HG03520 (cell line): ENCODE measurements at regions not wholly inside any gene's neighbourhood (a gene's known extent, or its start where the extent isn't known, plus 50 kb on each side); places are given as distances from the start of the nearest gene placed in this dataset.

Source experiments
- ATAC-seq: cut with Tn5 transposase; IDR thresholded peaks from one replicate; pipeline ENCODE4 v1.9.1; 2021; ENCODE audit warnings: mild to moderate bottlenecking, moderate library complexity; ENCODE audit not compliant: unreplicated experiment

DNA sequence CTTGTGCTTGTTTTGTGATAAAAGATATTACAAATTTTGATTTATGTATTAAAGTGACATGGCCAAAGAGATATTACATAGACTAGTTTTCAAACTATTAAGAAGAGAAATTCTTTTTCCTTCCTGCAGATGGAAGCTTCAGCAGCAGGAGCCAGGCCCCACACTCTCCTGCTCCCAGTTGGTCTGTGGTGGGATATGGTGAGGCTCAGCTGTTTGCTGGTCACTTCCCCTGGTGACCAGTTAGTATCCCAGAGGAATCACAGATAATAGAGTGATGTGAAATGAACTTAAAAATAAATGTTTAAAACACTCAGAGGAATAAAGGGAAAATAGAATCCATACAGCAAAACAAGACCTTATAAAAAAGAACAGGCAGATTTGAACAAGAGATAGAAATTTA, 154.7 kb downstream of the KTN1 start:
- ATAC-seq: no peak

DNA sequence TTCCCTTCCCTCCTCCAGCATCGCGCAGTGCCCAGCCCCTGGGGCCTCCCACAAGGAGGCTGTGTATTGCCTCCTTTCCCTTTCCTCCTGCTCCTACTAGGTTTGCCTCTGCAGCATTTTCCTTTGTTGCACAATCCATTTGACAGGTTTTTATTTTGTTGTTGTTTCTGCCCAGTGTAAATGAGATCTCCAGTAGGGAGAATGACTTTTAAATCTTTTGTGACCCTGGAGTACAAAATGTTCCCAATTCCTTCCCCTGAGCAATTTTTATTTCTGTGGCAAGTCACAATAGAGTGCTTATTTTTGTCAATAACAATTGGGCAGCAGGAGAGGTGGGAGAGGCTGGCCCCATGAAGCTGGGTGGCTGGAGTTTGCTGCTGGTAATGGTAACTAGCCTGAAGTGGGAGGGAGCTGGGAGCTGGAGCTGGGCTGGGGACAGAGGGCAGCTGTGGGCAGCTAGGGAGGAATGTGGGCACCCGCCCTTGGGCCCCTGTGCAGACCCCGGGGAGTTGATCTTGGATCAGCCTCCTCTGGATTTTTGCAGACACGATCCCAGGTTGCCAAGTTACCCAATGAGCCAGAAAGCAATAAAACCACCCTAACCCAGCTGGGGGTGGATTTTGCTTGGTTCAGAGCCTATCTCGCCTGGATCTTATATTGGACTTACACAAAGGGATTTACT, 160.1 kb downstream of the KTN1 start:
- no peak for ATAC-seq

DNA sequence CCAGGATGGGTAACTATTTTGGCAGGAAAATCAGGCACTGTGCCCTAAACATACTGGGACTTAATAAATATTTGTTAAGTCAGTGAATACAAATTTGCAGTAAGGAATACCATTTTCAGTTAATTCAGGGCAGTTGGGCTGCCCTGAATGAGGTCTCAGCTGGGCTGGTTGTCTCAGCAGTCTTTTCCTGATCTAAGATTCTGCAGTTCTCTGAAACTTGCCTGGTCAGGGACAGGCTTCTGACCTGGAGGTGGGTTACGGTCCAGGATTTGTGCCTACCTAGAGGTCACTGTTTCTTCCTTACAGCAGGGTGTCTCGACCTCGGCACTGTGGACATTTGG, 160.6 kb downstream of the KTN1 start:
- ATAC-seq: no peak

DNA sequence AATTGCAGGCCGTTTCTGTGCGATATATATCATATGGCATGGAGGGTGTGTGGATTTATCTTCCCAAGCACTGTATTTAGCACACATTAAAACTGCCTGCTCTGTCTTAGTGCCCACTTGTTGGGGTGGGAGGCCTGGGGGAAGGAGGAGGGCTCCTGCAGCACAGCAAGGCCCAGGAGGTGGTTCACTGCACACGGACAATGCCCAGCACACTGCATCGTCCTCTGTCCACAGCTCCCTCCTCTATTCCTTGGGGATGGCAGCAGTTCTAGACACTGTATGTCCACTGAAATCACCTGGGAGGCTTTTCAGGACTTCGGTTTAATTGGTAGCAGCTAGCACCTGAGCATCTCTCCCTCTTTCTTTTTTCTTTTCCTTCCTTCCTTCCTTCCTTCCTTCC, 161.2 kb downstream of the KTN1 start:
- no peak for ATAC-seq

DNA sequence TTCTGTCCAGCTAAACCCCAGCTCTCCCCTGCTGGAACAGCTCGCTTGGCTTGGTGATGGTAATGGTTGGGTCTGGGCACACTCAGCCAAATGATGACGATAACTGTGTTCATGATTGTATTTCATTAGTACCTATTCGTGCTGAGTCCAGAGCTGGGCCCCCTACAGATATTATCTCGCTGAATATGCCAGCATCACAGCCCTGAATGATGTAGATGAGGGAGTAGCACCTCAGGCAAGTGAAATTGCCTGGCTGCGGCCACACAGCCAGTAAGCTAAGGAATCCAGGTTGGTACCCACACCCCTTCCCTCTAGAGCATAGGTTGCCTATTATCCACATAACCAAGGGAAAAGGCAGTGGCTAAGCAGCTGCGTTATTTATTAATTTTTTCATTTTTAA, 163.5 kb downstream of the KTN1 start:
- ATAC-seq: no peak

DNA sequence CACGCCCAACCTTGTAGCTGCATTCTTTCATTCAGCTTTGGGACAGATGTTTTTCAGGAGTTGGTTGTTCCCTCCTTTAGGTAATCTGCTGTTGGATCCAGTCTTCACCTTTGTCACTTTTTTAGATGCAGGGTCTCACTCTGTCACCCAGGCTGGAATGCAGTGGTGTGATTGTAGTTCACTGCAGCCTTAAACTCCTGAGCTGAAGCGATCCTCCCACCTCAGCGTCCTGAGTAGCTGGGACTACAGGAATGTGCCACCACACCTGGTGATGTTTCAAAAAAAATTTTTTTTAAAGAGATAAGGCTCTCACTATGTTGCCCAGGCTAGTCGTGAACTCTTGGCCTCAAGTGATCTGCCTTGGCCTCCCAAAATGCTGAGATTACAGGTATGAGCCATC, 164.3 kb downstream of the KTN1 start:
- ATAC-seq: no peak

DNA sequence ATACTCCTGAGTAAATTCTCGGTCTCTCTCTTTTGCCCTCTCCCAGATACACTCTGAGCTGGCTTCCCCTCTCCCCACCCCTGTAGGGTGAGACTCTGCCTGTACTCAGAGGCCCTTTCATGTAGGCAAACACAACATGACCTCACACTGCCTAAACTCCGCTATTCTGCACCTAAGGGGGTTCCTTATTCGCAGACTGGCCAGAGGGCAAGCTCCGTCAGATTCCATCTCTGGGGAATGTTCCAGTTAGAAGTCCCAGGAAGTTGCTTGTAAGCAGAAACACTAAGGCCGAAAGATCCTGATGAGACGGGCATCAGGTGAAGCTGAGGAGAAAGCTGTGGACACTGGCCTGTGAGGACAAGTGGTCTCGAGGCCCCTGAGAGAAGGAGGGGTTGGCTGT, 165.9 kb downstream of the KTN1 start:
- ATAC-seq: no peak

DNA sequence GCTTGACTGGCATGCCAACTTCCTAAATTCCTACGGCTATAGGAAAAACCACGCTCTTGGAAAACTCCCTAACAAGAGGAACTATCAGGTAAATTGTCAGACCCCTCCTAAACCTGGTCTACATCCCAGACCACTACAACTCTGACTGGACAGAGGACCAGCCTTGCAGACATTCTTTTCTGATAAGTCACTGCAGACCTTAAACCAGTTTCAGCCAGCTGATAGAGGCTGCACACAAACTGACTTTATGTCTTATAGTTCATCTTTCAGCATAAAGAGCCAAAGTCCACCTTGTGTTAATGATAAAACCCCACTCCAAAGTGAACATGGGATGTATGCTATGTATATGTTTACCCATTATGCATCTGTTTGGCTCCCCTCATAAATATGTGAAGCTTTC, 166.6 kb downstream of the KTN1 start:
- no peak for ATAC-seq

DNA sequence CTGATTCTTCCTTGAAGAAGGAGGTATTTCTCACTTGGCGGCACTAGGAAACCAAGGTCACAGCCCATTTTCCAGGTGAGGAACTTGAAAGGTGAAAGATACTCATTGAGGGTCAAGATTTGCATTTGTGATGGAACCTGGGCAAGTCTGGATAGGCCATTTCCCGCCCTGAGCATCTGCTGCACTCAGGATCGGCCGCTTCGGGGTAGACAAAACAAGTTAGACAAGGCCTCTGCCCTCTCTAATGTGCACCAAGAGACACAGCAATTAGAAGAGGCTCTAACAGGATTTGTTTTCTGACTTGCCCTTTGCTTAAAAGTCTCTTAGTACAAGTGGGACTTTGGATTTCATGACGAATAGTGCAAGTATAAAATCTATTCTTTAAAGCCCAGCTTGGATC, 167.2 kb downstream of the KTN1 start:
- no peak for ATAC-seq

DNA sequence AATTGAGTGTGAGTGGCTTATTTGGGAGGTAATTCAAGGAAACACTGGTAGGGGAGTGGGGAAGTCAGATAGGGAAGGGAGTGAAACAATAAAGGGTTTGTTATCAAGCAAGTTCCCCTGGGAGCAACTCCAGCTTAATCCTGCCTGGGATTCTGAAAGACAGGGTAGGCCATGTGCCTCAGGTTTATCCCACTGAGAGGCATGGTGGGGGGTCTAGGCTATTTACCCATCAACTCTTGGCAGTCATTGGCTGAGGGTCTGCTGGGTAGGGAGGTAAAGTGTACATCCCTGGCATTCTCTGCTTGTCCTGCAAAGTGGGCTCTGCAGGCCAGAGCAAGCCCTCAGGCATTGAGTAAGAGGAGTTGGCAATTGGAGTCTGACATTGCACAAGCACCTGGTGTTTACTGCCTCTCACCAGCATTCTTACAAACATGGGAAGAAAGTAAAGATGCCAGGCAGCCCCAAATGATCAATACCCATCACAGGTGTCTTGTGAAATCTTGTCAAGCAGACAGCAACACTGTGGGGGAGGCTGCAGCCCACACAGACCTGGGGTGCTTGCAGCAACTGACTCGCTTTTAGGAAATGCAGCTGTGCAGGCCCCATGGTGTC, 169.3 kb downstream of the KTN1 start:
- ATAC-seq: no peak

DNA sequence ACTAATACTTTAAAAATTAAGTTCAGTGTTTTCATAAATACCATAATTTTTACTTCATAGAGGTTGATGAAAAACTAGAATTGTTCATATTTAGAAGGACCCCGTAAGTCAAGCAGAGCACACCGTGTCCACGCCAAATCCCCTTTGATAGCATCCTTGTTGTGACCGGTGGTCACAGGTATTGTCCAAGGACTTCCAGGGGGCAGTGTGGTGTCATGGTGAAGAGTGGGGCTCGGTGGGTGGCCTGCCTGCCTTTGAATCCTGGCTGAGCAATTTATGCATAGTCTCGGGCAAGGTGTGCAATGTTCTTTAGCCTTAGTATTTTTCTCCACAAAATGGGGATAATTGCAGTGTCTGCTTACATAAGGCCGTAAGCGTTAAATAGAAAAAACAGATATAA, 169.9 kb downstream of the KTN1 start:
- no peak for ATAC-seq

DNA sequence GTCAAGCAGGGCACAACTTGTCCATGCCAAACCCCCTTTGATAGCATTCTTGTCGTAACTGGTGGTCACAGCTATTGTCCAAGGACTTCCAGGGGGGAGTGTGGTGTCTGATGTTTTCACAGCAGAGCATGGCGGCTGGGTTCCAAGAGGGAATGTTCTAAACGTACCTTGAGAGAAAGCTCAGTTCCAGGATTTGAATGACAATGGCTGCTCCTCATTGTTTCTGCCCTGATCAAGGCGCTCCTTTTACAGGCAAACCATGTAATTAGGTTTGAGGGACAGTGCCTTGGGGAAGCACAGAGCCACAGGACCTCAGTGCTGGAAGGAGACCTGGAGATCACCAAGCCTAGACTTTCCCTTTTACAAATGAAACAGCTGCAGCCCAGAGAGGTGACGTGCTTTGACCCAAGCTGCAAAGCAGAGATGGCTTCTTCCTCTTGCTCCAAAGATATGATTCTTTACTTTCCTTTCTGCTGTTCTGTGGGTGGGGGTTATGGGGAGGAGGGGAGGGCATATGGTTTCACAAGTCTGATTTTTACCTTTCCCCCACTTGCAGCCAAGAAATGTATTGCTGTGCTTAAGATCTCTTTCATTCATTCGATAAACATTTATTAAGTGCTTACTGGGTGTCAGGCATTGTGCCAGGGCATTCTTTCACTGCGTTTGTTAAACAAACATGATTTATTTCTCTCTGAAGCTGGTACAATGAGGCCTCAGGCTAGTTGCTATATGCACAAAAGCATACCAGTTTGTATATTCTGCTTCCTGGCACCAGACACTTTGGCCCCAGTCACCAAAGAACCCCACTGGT, 172.8 kb downstream of the KTN1 start:
- no peak for ATAC-seq

DNA sequence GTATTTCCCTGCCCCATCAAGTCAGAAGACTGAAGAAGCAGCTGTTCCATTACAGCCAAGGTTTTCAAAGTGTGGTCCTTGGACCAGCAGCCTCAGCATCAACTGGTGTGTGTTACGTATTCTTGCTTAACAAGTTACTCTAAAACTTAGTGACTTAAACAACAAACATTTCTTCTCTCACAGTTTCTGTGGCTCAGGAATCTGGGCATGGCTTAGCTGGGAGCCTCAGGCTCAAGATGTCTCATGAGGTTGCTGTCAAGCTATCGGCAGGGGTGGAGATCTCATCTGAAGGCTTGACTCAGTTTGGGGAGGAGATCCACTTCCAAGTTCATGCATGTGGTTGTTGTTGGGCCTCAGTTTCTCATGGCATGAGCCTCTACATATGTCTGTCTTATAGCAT, 174.5 kb downstream of the KTN1 start:
- no peak for ATAC-seq

DNA sequence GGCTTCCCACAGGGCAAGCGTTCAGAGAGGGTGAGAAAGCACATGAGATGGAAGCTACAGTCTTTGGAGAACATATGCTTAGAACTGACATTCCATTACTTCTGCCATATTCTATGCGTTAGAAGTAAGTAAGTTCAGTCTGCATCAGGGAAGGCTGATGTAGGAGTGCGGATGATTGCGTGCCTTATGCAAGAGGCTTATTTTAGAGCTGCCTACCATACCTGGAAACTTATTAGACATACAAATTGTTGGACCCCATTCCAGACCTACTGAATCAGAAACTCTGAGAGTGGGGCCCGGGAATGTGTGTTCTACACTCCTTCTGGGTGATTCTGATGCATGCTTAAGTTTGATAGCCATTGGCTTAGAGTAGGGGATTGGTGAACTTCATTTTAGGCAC, 174.9 kb downstream of the KTN1 start:
- ATAC-seq: no peak

DNA sequence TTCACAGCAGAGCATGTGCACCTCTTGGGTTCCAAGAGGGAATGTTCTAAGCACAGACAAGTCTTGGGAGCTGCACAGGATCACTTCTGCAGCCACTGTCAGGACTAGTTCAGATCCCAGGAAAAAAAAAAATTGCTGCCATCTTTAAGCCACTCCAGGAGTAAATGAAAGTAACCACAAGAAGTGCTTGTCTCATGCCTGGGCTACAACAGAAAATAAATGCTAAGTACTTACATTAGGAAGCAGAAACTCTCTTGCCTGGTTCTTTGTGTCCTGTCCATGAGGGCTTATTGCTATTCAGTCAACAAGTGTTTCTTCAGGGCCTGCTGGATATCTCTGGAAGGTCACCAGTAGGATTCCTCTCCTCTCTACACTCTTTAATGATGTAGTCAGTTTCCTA, 176.1 kb downstream of the KTN1 start:
- no peak for ATAC-seq

DNA sequence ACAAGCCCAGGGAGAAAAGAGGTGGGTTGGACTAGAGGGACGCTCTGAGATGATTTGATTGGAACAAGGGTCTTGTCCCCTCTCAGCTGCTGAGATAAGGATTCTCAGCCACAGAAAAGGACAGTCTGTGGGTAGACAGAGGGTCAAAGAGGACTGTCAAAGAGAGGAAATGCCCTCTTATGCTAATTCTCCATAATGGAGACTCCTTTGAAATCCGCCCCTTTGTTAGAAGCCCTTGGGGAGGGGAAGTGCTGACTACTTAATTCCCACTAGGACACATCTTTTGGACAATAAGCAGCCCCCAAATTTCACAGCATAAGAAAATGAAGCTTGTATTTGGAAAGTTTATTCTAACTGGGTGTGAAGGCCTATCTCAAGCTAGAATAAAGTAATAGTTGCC, 176.6 kb downstream of the KTN1 start:
- no peak for ATAC-seq

DNA sequence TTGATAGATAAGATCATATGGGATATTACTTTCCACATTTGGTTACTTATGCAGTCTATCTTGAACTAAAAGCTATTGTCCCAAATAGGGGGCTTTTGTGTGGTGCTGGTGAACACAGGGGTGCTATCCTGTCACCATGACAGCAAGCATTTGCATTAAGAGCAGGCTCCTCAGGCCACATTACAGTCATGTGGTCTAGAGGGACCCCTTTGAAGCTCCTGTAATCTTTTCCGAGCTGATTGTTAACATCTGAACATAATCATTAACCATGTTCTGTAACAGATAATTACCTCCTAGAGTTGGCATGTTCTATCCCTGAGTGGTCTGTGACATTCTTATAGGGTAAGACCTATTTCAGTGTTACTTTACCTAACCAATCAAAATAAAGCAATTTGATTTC, 178.8 kb downstream of the KTN1 start:
- no peak for ATAC-seq

DNA sequence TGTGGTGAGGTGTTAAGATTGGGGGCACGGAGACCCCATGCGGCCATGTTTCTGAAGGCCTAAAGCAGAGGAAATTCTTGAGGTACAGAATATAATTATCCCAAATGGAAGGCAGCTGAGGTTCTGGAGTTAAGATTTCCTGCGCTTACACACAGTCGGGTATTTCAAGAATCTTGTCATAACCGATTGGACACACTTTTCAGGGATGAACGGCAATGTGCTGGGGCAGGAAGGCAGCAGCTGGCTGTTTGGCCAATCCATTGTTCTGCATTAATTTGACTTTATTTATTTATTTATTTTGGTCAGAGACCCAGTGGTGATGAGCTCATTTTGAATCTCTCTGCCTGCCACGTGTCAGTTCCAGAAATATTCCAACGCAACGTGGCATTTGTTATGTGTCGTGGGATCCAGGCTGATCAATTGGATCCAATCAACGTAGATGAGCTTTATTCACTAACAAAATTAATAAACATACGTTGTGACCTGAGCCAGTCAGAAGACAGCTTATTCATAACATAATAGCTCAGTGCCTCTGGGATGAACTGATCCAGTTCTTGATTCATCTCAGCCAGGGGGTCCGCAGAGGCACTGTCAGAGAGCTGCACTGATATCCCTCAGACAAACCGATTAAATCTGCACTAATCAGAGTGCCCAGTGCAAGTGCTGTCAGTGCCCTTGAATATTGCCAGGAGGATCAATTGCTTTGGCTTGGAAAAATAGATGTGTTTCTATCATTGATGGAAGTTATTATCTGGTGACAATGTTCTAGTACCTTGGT, 181.0 kb downstream of the KTN1 start:
- no peak for ATAC-seq

DNA sequence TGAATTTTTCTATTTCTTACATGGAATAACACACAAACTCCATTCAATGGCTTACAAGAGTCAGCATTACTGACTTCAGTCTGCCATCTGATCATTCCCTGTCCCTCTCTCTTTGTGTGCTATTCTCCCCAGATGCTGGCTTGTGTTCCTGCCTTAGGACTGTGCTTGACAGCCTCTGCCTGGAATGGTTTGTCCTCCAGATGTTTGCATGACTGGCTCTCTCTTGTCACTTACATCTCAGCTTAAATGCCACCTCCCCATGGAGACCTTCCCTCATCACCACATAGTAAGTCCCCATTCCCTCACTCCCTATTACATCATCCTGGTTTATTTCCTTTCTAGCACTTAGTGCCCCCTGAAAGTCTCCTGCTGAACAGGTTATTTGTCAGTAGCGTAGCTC, 181.6 kb downstream of the KTN1 start:
- ATAC-seq: no peak

DNA sequence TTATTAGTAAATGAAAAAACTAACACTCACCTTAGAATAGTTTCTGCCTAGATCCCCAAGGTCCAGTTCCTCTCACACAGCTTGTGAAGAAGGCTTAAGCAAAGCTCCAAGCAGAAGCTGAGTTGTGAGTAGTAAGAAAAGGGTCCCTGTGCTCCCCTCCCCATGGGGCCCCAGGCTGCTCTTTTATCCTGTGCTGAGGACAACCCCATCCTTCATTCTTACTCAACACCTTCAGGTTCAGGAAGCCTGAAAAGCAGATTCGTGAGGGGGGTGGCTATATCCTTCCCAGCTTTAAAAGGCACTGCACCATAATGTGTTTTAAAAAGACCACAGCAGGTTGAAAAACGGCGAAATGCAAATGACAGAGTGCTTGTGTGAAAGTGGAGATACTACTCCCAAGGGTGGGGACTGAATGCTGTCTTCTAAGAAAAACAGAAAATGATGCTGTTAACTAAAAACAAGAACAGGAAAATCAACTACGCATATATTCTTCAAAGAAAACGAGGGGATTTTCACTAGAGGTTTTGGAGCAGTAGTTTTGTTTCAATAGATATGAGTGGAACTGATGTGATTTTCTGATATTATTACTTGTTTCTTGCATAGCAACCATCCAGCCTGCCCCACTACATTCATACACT, 182.7 kb downstream of the KTN1 start:
- no peak for ATAC-seq

DNA sequence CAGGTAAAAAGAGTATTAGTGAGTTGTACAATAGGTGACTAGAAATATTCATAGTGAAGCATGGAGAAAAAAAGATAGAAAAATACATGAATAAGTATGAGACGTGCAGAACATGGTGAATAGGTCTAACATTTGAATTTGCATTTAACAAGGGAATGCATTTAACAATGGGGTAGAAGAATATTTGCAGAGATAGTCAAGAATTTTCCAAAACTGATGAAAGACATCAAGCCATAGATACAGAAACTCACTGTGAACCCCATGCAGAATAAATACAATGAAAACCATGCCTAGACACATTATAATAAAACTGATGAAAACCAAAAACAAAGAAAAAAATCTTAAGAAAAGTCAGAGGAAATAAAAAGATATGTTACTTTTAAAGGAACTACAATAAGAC, 184.8 kb downstream of the KTN1 start:
- no peak for ATAC-seq
